GM18861 (cell line): ENCODE measurements at regions not wholly inside any gene's neighbourhood (a gene's known extent, or its start where the extent isn't known, plus 50 kb on each side); places are given as distances from the start of the nearest gene placed in this dataset.

Experiments
- ATAC-seq: cut with Tn5 transposase; IDR thresholded peaks from one replicate; pipeline ENCODE4 v1.9.1; 2021; ENCODE audit not compliant: unreplicated experiment

DNA sequence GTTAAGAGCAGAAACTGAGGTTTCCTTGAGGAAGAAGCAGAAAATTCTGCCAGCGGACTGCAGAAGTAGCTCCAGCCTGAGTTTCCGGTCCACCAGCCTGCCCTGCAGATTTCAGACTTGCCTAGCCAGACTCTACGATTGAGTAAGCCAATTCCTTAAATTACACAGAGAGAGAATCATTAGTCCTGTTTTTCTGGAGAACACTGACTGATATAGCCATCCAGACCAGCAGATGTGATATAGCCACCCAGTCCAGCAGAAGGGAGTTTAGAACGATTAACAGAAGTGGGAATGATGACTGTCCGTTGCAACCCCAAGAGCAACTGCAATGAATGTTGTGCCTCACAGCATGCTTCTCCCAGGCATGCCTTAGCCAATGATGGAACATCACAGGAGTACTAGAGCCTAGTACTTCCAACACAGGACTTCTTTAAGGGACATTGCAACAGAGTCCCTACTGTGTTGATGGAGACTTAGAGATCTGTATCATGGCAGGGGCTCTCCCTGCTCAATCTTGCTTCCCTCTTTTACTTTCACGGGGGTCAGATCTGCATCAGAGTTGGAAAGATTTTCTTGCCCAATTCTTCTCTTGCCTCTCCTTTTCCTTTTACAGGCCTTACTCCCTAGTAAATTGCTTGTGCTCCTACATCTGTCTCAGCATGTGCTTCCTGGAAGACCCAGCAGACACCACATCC, 264.6 kb upstream of the CLNK start:
- ATAC-seq, result no peak

DNA sequence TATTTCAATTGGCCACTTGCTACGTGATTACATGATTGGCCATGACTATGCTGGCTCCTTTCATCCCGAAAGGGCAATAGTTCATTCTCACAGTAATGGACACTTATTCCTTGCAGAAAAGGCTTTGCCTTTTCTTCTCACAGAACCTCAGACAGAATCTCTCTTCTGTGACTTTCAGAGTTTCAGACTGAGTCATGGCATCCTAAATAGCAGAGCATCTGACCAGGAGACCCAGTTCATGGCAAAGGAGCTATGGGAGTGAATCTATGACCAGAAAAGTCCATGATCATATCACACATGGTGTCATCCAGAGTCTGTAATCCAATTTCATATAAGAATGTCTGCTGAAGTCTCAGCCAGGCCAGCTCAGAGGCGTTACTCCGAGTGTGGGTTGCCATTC, 263.3 kb upstream of the CLNK start:
- no peak for ATAC-seq

GRCh38 chr4:10944321-10944720, 259.8 kb upstream of the CLNK start:
- ATAC-seq, result no peak

- no peak for ATAC-seq
Observed at GRCh38 chr4:10942156-10942555, 257.6 kb upstream of the CLNK start.

- ATAC-seq, result no peak
Observed at GRCh38 chr4:10929818-10930217, 245.2 kb upstream of the CLNK start.

GRCh38 chr4:10925996-10926395, 241.4 kb upstream of the CLNK start:
- no peak for ATAC-seq

- no peak for ATAC-seq
Observed at GRCh38 chr4:10924274-10924673, 239.7 kb upstream of the CLNK start.

- ATAC-seq, result no peak
Observed at GRCh38 chr4:10917566-10917965, 233.0 kb upstream of the CLNK start.

DNA sequence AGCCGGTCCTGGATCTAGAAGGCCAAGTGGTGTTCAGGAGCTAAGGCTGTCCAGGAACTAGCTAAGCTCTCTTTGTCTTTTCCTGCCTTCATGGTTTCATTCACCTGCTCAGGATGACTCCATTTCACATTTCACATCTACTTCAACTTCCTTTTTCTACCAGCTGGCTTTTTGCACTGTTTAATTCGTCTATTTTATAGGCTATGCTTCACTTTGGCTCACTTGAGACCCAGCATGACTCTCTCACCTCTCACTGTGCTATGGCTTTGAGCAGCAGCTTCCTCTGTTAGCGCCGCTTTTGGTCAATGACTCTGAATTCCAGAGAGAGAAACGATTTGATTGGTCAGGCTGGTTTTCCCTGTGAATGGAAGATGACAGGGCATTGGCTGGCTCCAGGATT, 213.5 kb upstream of the CLNK start:
- no peak for ATAC-seq

DNA sequence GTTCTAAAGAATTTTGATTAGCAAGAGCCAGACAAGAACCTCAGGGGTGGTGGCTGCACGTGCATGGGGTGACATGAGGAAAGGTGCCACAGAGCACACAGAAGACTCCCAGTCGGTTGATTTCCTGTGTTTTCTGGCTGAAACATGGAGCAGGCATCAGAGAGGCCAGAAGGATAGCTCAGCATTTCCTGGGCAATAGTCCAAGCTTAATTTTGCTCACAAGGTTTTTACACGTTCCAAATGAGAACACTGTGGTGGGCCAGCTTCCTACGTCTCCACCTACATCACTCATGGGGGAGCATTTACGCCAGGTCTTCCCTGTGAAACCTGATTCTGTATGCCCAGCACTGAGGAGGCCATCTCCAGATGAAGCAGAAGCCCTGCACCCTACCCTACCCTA, 212.5 kb upstream of the CLNK start:
- no peak for ATAC-seq

- peak; percentile 75 for ATAC-seq
Observed at GRCh38 chr4:10893395-10893794, 208.8 kb upstream of the CLNK start.

DNA sequence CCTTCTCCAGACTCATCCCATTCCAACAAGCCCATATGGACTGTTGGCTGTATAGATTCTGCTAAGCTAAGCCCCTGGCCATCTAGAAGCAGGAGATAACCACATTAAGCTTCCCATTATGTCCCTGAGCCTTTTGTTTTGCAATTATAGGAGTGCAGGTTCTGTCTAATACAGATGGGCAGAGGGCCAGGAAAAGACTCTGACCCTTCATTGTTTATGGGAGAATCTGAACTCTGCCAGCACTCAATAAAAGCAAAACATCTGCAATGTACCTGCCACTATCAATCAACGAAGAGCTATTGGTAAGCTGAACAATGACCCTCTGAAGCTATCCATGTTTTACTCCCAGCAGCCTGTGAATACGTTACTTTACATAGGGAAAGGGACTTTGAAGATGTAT, 207.3 kb upstream of the CLNK start:
- no peak for ATAC-seq

DNA sequence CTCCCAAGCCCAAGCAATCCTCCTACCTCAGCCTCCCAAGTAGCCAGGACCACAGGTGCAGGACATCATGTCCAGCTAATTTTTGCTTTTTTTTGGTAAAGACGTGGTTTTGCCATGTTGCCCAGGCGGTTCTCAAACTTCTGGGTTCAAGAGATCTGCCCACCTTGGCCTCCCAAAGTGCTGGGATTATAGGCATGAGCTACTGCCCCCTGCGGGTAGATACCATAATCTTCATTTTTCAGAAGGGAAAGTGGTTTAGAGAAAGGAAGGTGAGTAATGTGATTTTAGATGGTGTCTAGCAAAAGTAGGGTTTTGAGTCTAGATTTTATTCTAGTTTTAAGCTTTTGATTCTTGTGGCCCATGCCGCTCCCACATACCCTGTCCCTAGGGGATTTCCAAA, 205.3 kb upstream of the CLNK start:
- ATAC-seq, result no peak

GRCh38 chr4:10879411-10880110, 195.0 kb upstream of the CLNK start:
- ATAC-seq, result no peak

GRCh38 chr4:10878861-10879260, 194.3 kb upstream of the CLNK start:
- no peak for ATAC-seq

DNA sequence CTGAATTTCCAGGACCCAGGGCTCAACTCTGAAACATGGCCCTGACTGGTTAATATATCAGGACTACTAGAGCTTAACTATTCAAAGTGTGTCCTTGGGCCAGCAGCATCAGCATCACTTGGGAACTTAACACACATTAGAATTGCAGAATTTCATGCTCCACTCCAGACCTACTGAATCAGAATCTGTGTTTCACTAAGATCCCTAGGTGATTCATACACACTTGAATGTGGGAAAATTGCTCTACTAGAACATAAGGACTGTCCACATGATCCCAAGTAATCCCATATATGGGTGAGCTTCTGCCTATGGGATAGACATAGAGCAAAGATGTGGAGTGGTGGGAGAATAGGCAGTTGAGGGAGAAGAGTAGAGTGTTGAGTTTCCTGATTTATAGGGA, 192.5 kb upstream of the CLNK start:
- ATAC-seq, result no peak

DNA sequence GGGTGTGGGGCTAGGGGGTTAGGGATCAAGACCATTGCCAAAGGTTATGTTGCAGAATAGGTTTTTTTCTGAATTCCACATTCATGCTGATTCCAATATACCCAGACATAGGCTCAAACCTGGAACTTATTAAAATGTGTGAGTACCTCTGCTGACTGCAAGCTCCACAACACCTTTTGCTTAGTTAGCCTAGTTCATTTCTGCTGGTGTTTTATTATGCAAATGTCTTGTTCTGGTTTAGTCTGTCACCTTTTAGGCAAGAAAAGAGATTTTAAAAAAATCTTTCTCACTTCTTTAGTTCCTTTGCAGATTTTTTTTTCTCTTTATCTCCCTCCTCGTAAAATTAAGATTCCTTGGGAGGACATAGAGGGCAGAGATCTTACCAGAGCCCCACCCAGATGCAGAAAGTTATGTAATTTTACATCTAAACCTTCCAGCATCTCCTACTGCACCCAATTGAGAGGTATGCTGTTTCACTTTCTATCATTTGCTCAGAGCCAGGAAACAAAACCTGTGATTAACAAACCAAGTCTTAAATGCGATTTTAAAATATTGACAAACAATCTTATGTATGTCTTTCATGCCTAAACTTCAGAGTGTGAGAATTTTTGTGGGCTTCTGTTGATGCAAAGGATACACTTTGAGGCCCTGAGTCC, 190.7 kb upstream of the CLNK start:
- no peak for ATAC-seq

DNA sequence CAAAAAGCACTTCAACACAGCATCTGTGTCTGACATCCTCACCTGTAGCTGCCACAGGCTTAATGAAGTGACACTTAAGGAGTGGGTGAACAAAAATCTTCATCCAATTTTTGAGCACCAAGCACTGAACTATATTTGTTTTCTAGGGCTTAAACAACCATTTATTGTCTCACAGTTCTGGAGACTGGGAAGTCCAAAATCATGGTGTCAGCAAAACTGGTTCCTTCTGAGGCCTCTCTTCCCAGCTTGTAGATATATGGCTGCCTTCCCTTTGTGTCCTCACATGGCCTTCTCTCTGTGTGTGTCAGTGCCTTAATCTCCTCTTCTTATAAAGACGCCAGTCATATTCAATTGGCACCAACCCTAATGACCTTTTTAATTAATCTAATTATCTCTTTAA, 189.2 kb upstream of the CLNK start:
- ATAC-seq, result no peak

GRCh38 chr4:10872833-10873517, 188.4 kb upstream of the CLNK start:
- peak; percentile 67 for ATAC-seq

- no peak for ATAC-seq
Observed at GRCh38 chr4:10866666-10867065, 182.1 kb upstream of the CLNK start.

GRCh38 chr4:10861036-10861435, 176.5 kb upstream of the CLNK start:
- no peak for ATAC-seq

GRCh38 chr4:10856271-10856782, 171.8 kb upstream of the CLNK start:
- no peak for ATAC-seq
